ENCODE measurements at regions not wholly inside any gene's neighbourhood (a gene's known extent, or its start where the extent isn't known, plus 50 kb on each side); places are given as distances from the start of the nearest gene placed in this dataset.

GRCh38 chrX:140180585-140180984 is 215.3 kb upstream of the CXorf66 start:
- no peak for TF ChIP-seq CTCF (IDR thresholded peaks at IDR 0.05)
- TF ChIP-seq POLR2A (IDR thresholded peaks at IDR 0.05): no peak
- intact Hi-C loops (cut with DNase I): no loop called here
- H3K4me1 ChIP-seq (replicated peaks in 1 of 2): no peaks in the 10 kb centered on the region
- no peaks in the 10 kb centered on the region for H3K9me3 ChIP-seq (replicated peaks in 1 of 3)
- DNase-seq: no peak
- H3K27ac ChIP-seq: no peak overlapping the region
- no peaks in the 10 kb centered on the region for H3K36me3 ChIP-seq (replicated peaks in 1 of 2)
- H3K4me3 ChIP-seq: no peak overlapping the region
- H3K27me3 ChIP-seq: no peaks in the 10 kb centered on the region
- 63 to 80% (median 70%) methylated on average over 3 of the region's 3 CpGs for WGBS, 4 donors

GRCh38 chrX:140177821-140178220 is 212.5 kb upstream of the CXorf66 start:
- no peaks in the 10 kb centered on the region for H3K36me3 ChIP-seq (replicated peaks in 1 of 2)
- H3K27ac ChIP-seq: no peak overlapping the region
- intact Hi-C loops (cut with DNase I): no loop called here
- no peak overlapping the region for H3K4me3 ChIP-seq
- WGBS, 4 donors: 37 to 60% (median 42%) methylated on average over 2 to 3 of the region's 3 CpGs
- DNase-seq: no peak
- peaks cover 2% of the 10 kb centered on the region for H3K27me3 ChIP-seq
- no peaks in the 10 kb centered on the region for H3K4me1 ChIP-seq (replicated peaks in 1 of 2)
- no peak for TF ChIP-seq CTCF (IDR thresholded peaks at IDR 0.05)
- TF ChIP-seq POLR2A (IDR thresholded peaks at IDR 0.05): no peak
- H3K9me3 ChIP-seq (replicated peaks in 1 of 3): no peaks in the 10 kb centered on the region

GRCh38 chrX:140172401-140172800 is 207.1 kb upstream of the CXorf66 start:
- H3K9me3 ChIP-seq (replicated peaks in 1 of 3): no peaks in the 10 kb centered on the region
- WGBS, 4 donors: 77 to 100% (median 86%) methylated on average over 1 to 2 of the region's 2 CpGs

GRCh38 chrX:140167551-140167950 is 202.2 kb upstream of the CXorf66 start:
- intact Hi-C loops (cut with DNase I): no loop called here

More at GRCh38 chrX:140172401-140172800, 207.1 kb upstream of the CXorf66 start:
- Histone ChIP-seq H3K4me1 (replicated peaks in 1 of 2) (no peaks in the 10 kb centered on the region), H3K36me3 (replicated peaks in 1 of 2) (no peaks in the 10 kb centered on the region), H3K27me3 (peaks cover 6% of the 10 kb centered on the region), H3K27ac (no peak overlapping the region), H3K4me3 (no peak overlapping the region)
- TF ChIP-seq CTCF (IDR thresholded peaks at IDR 0.05) (no peak), POLR2A (IDR thresholded peaks at IDR 0.05) (no peak)
- no peak for DNase-seq
- intact Hi-C loops (cut with DNase I): no loop called here

More at GRCh38 chrX:140167551-140167950, 202.2 kb upstream of the CXorf66 start:
- no peaks in the 10 kb centered on the region for H3K36me3 ChIP-seq (replicated peaks in 1 of 2)
- no peak for DNase-seq
- H3K4me3 ChIP-seq: no peak overlapping the region
- no peaks in the 10 kb centered on the region for H3K9me3 ChIP-seq (replicated peaks in 1 of 3)
- no peak for TF ChIP-seq CTCF (IDR thresholded peaks at IDR 0.05)
- no peak for TF ChIP-seq POLR2A (IDR thresholded peaks at IDR 0.05)
- H3K4me1 ChIP-seq (replicated peaks in 1 of 2): no peaks in the 10 kb centered on the region
- 41 to 65% (median 53%) methylated on average over 2 of the region's 2 CpGs for WGBS, 4 donors
- H3K27ac ChIP-seq: no peak overlapping the region
- peaks cover 7% of the 10 kb centered on the region for H3K27me3 ChIP-seq

All from adrenal gland (tissue), 9 donors.